ENCODE measurements at regions not wholly inside any gene's neighbourhood (a gene's known extent, or its start where the extent isn't known, plus 50 kb on each side); places are given as distances from the start of the nearest gene placed in this dataset. TPM values are rescaled to one million over a fixed set of nuclear protein-coding genes. Genes with fewer than 3 reads are reported as not detected.

GRCh38 chr2:6791682-6792081 is 74.0 kb downstream of the CMPK2 start:
- ChIA-PET CTCF (interaction anchor here (0.7 kb wide), 1 partner anchor 96 kb away, joined by 3 read pairs; no protein-coding TSS in a partner anchor), POLR2A (interaction anchor here (0.5 kb wide), 1 partner anchor 12 kb away, joined by 3 read pairs; no protein-coding TSS in a partner anchor)
- Histone ChIP-seq H3K4me1 (ENCODE audit: control insufficient read depth in 2 of 2, insufficient read depth in 2 of 2, low read length in 2 of 2) (no peaks in the 10 kb centered on the region), H3K4me3 (ENCODE audit: low read length) (no peak overlapping the region), H3K27ac (ENCODE audit: low read depth, low read length) (no peak overlapping the region), H3K9me3 (ENCODE audit: control insufficient read depth in 2 of 3, low read length in 3 of 3) (no peaks in the 10 kb centered on the region), H3K36me3 (ENCODE audit: control insufficient read depth in 2 of 3, insufficient read depth in 3 of 3, low read length in 3 of 3) (no peaks in the 10 kb centered on the region), H3K27me3 (ENCODE audit: control insufficient read depth in 2 of 2, insufficient read depth in 2 of 2, low read length in 2 of 2) (no peaks in the 10 kb centered on the region)
- ATAC-seq = no peak
- Mint-ChIP-seq H3K27me3 (peaks cover 0 to 18% (median 0%) of the 10 kb centered on the region in 5 donors), H3K27ac (no peak overlapping the region), H3K36me3 (no peaks in the 10 kb centered on the region), H3K4me1 (no peaks in the 10 kb centered on the region), H3K4me3 (no peak overlapping the region), H3K9me3 (no peaks in the 10 kb centered on the region)
- no peak for DNase-seq
- intact Hi-C loops (cut with micrococcal nuclease) = no loop called here

- H3K4me1 Mint-ChIP-seq = no peaks in the 10 kb centered on the region
- no peak for DNase-seq
- CTCF ChIA-PET = no interaction called here
Measured at GRCh38 chr2:6792883-6793282, 72.8 kb downstream of the CMPK2 start.

GRCh38 chr2:6793371-6793770 is 72.3 kb downstream of the CMPK2 start:
- ChIA-PET POLR2A (no interaction called here), CTCF (no interaction called here)
- H3K27ac Mint-ChIP-seq = no peak overlapping the region
- H3K27me3 Mint-ChIP-seq = peaks cover 0 to 14% (median 2%) of the 10 kb centered on the region in 5 donors
- Histone ChIP-seq H3K27me3 (ENCODE audit: control insufficient read depth in 2 of 2, insufficient read depth in 2 of 2, low read length in 2 of 2) (no peaks in the 10 kb centered on the region), H3K9me3 (ENCODE audit: control insufficient read depth in 2 of 3, low read length in 3 of 3) (no peaks in the 10 kb centered on the region), H3K27ac (ENCODE audit: low read depth, low read length) (no peak overlapping the region), H3K36me3 (ENCODE audit: control insufficient read depth in 2 of 3, insufficient read depth in 3 of 3, low read length in 3 of 3) (no peaks in the 10 kb centered on the region), H3K4me1 (ENCODE audit: control insufficient read depth in 2 of 2, insufficient read depth in 2 of 2, low read length in 2 of 2) (no peaks in the 10 kb centered on the region), H3K4me3 (ENCODE audit: low read length) (no peak overlapping the region)
- H3K36me3 Mint-ChIP-seq = no peaks in the 10 kb centered on the region
- DNase-seq (no peak), ATAC-seq (no peak)
- H3K4me3 Mint-ChIP-seq = no peak overlapping the region
- no peaks in the 10 kb centered on the region for H3K4me1 Mint-ChIP-seq
- intact Hi-C loops (cut with micrococcal nuclease) = no loop called here
- H3K9me3 Mint-ChIP-seq = no peaks in the 10 kb centered on the region

More at GRCh38 chr2:6792883-6793282, 72.8 kb downstream of the CMPK2 start:
- Histone ChIP-seq H3K4me3 (ENCODE audit: low read length) (no peak overlapping the region), H3K36me3 (ENCODE audit: control insufficient read depth in 2 of 3, insufficient read depth in 3 of 3, low read length in 3 of 3) (no peaks in the 10 kb centered on the region), H3K27me3 (ENCODE audit: control insufficient read depth in 2 of 2, insufficient read depth in 2 of 2, low read length in 2 of 2) (no peaks in the 10 kb centered on the region), H3K27ac (ENCODE audit: low read depth, low read length) (no peak overlapping the region), H3K4me1 (ENCODE audit: control insufficient read depth in 2 of 2, insufficient read depth in 2 of 2, low read length in 2 of 2) (no peaks in the 10 kb centered on the region), H3K9me3 (ENCODE audit: control insufficient read depth in 2 of 3, low read length in 3 of 3) (no peaks in the 10 kb centered on the region)
- Mint-ChIP-seq H3K9me3 (no peaks in the 10 kb centered on the region), H3K27ac (no peak overlapping the region), H3K4me3 (no peak overlapping the region), H3K36me3 (no peaks in the 10 kb centered on the region), H3K27me3 (peaks cover 0 to 17% (median 2%) of the 10 kb centered on the region in 5 donors)
- intact Hi-C loops (cut with micrococcal nuclease) = no loop called here
- no peak for ATAC-seq
- POLR2A ChIA-PET = no interaction called here

GRCh38 chr2:6793913-6794312 is 71.8 kb downstream of the CMPK2 start:
- Mint-ChIP-seq H3K27me3 (peaks cover 0 to 13% (median 2%) of the 10 kb centered on the region in 5 donors), H3K9me3 (no peaks in the 10 kb centered on the region), H3K4me3 (no peak overlapping the region), H3K4me1 (no peaks in the 10 kb centered on the region), H3K36me3 (no peaks in the 10 kb centered on the region), H3K27ac (no peak overlapping the region)
- no peak for DNase-seq
- no peak overlapping the region for H3K27ac ChIP-seq (ENCODE audit: low read depth, low read length)
- H3K36me3 ChIP-seq (ENCODE audit: control insufficient read depth in 2 of 3, insufficient read depth in 3 of 3, low read length in 3 of 3) = no peaks in the 10 kb centered on the region
- H3K9me3 ChIP-seq (ENCODE audit: control insufficient read depth in 2 of 3, low read length in 3 of 3) = no peaks in the 10 kb centered on the region
- H3K4me1 ChIP-seq (ENCODE audit: control insufficient read depth in 2 of 2, insufficient read depth in 2 of 2, low read length in 2 of 2) = no peaks in the 10 kb centered on the region
- H3K27me3 ChIP-seq (ENCODE audit: control insufficient read depth in 2 of 2, insufficient read depth in 2 of 2, low read length in 2 of 2) = no peaks in the 10 kb centered on the region
- CTCF ChIA-PET = no interaction called here
- intact Hi-C loops (cut with micrococcal nuclease) = no loop called here
- POLR2A ChIA-PET = interaction anchor here (0.9 kb wide), 1 partner anchor 274 kb away, joined by 3 read pairs; no protein-coding TSS in a partner anchor
- H3K4me3 ChIP-seq (ENCODE audit: low read length) = no peak overlapping the region
- no peak for ATAC-seq

- H3K27me3 ChIP-seq (ENCODE audit: control insufficient read depth in 2 of 2, insufficient read depth in 2 of 2, low read length in 2 of 2) = no peaks in the 10 kb centered on the region
- no peaks in the 10 kb centered on the region for H3K9me3 ChIP-seq (ENCODE audit: control insufficient read depth in 2 of 3, low read length in 3 of 3)
- ChIA-PET POLR2A (interaction anchor here (0.9 kb wide), 1 partner anchor 273 kb away, joined by 3 read pairs; no protein-coding TSS in a partner anchor), CTCF (no interaction called here)
- no peak overlapping the region for H3K27ac Mint-ChIP-seq
- no peak overlapping the region for H3K4me3 ChIP-seq (ENCODE audit: low read length)
- no peaks in the 10 kb centered on the region for H3K36me3 ChIP-seq (ENCODE audit: control insufficient read depth in 2 of 3, insufficient read depth in 3 of 3, low read length in 3 of 3)
- ATAC-seq (no peak), DNase-seq (no peak)
- H3K4me1 Mint-ChIP-seq = no peaks in the 10 kb centered on the region
- H3K9me3 Mint-ChIP-seq = no peaks in the 10 kb centered on the region
- no peaks in the 10 kb centered on the region for H3K4me1 ChIP-seq (ENCODE audit: control insufficient read depth in 2 of 2, insufficient read depth in 2 of 2, low read length in 2 of 2)
- intact Hi-C loops (cut with micrococcal nuclease) = no loop called here
- no peaks in the 10 kb centered on the region for H3K36me3 Mint-ChIP-seq
- H3K4me3 Mint-ChIP-seq = no peak overlapping the region
- H3K27ac ChIP-seq (ENCODE audit: low read depth, low read length) = no peak overlapping the region
- H3K27me3 Mint-ChIP-seq = peaks cover 0 to 10% (median 0%) of the 10 kb centered on the region in 5 donors
Measured at GRCh38 chr2:6794448-6794847, 71.3 kb downstream of the CMPK2 start.

Small RNA genes lying in the stretch of these regions (microRNA-seq; reads per million reads assigned to microRNA genes)
- gene MIR7158 (ENCODE audit: borderline microRNAs expressed) = not detected
- not detected for gene MIR7515 (ENCODE audit: borderline microRNAs expressed)
